ENCODE measurements at regions not wholly inside any gene's neighbourhood (a gene's known extent, or its start where the extent isn't known, plus 50 kb on each side); places are given as distances from the start of the nearest gene placed in this dataset.

GRCh38 chr3:43783987-43784639 lies 93.4 kb downstream of the ABHD5 start:
- no peak for DNase-seq (ENCODE audit: low read depth)

- no peak for DNase-seq (ENCODE audit: low read depth)
Measured at GRCh38 chr3:43784640-43785011, 93.9 kb downstream of the ABHD5 start.

GRCh38 chr3:43785551-43785950 lies 94.8 kb downstream of the ABHD5 start:
- no peak for DNase-seq (ENCODE audit: low read depth)

DNA sequence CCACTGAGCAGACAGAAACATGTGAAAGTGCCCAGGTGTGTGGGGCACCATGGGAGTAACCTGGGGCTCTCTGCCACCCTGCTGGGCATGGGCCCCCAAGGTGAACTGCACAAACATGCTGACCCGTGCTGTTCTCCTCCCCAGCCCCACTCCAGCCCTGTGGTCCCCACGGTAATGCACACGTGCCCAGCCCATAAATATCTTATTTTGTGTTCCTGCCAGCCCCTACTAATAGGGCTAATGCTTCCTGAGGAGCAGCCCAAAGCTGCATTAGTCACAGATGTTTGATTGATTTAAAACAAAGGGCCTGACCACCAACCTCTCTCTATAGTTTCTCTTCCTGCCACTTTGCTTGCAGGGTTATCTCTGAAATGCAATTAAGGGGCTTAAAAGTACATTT lies 95.4 kb downstream of the ABHD5 start:
- DNase-seq (ENCODE audit: low read depth) = no peak

DNA sequence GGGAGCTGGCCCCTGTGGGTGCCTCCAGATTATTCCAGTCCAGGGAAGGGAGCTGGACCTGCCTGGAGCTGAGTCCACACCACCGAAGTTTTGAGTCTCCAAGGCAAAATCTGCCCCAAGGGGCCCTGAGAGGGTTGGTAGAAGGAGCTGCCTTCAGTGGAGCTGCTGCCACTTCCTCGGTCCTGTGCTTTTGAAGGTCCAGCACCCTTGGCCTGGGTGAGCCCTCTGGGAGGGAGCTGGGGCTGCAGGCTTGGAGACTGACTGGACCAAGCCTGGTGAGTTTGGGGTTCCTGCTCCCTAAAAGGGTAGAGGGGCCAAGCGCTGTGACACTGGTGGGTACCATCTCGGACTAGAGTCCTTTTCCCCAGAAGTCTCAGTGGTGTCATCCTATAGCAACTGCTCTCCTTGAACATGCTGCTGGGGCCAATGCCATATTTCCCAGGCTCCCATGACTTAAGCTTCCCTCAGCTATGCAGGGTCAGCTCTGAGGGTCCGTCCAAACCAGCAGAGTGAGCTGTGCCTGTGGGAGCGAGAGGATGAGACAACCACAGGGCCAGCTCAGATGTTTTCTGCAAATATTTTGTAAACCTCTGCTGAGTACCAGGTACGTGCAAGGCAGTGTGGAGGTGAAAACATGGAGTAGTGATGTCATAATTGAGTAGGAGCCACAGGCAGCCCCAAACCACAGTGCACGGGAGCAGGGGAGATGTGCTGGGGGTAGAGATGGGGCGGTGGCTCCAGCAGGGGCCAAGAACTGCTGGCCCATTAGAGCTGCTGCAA lies 96.0 kb downstream of the ABHD5 start:
- no peak for DNase-seq (ENCODE audit: low read depth)

- no peak for DNase-seq (ENCODE audit: low read depth)
Measured at GRCh38 chr3:43787330-43787729, 96.6 kb downstream of the ABHD5 start.

- no peak for DNase-seq (ENCODE audit: low read depth)
Measured at GRCh38 chr3:43789028-43789427, 98.3 kb downstream of the ABHD5 start.

DNA sequence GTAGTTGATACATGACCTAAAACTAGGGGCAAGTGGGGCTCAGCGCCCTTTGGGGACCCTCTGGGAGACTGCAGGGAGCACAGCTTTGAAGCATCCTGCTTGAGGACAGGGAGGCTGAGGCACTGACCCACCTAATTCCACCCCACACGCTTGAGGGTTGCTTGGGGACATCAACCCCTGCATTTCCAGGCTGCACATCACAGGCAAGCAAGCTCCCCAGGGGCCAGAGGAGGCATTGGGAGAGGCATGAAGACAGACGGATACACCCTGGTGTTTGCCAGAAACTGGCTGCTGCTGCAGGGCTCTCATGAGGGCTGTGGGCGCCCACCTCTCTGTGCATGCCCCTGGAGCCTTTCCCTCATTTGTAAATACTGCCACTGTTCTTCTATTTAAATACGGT lies 99.3 kb downstream of the ABHD5 start:
- no peak for DNase-seq (ENCODE audit: low read depth)

GRCh38 chr3:43790476-43790875 lies 99.7 kb downstream of the ABHD5 start:
- DNase-seq (ENCODE audit: low read depth) = no peak

GRCh38 chr3:43791246-43791645 lies 100.5 kb downstream of the ABHD5 start:
- DNase-seq (ENCODE audit: low read depth) = no peak

- no peak for DNase-seq (ENCODE audit: low read depth)
Measured at GRCh38 chr3:43792904-43793303, 102.2 kb downstream of the ABHD5 start.

DNA sequence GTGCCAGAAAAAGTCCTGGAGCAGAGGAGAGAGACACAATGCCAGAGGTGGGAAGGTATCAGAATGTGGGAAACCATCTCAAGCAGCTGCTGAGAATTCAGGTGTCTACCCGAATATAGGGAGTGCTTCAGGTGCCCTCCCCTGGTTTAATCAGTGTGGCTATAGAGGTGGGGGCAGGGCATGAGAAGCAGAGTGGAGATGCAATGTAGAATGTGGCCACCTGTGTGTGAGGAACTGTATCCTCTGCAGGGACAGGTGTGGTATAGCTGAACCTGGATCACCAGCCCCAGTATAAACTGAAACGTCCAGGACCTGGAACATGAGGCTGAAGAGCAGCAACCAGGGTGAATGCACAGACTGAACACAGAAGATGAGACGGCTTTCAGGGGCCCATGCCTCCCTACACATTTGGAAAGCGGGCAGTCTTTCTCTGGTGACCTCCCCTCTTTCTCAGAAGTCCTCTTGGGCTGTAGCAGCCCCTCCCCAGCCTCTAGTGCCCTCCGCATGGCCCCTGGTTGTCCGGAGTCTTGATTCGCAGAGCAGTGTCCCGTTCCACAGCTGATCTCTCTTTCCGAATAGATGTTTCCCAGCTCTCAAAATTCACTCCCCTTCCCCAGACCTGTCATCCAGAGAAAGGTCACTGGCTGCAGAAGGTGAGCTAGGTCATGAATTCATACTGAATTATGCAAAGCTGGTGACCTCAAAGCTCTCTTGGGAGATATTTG lies 103.1 kb downstream of the ABHD5 start:
- DNase-seq (ENCODE audit: low read depth) = no peak

GRCh38 chr3:43794776-43795175 lies 104.0 kb downstream of the ABHD5 start:
- DNase-seq (ENCODE audit: low read depth) = peak; percentile 10

DNA sequence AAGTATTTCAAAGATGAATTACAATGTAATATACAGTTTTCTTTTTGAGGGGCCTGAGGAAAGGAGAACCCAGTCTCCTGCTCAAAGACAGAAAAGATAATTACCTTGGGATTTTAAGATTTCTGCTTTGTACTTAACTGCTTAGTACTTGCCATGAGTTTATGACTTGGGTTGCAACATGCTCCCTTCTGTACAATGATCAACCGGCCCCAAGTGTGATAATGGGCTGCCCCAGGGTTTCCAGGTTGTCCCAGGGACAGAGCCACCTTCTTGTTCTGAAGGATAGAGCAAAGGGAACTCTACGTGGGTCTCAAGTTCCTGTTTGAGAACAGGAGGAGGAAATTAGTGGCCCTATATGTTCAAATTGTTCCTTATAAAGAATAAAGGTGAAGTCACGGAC lies 104.8 kb downstream of the ABHD5 start:
- DNase-seq (ENCODE audit: low read depth) = no peak

DNA sequence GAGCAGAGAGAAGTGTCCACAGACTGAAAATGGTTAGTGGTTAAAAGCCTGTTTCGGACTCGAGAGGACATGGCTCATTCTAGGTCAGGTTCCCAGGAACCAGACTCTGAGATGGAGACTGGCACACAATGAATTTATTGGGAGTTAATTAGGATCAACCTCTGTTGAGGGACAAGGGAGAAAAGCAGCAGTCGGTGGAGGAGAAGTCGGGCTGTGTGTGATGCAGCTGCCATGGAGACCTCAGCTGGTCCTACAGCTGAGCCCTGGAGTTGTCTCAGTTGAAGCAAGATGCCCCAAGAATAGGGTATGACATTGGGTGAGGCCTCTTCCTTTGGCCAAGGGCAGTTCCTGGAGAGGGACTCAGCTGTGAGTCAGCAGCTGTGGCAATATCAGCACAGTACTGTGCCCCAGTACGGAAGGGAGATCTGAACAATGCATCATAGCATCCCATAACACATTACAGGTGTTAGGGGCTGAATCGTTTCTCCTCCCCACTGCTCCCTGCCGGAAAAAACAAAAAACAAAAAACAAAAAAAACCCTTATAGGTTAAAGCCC lies 105.4 kb downstream of the ABHD5 start:
- no peak for DNase-seq (ENCODE audit: low read depth)

GRCh38 chr3:43797794-43798193 lies 107.1 kb downstream of the ABHD5 start:
- no peak for DNase-seq (ENCODE audit: low read depth)

- DNase-seq (ENCODE audit: low read depth) = no peak
Measured at GRCh38 chr3:43810797-43811196, 120.1 kb downstream of the ABHD5 start.

- no peak for DNase-seq (ENCODE audit: low read depth)
Measured at GRCh38 chr3:43814461-43814860, 123.7 kb downstream of the ABHD5 start.

- DNase-seq (ENCODE audit: low read depth) = no peak
Measured at GRCh38 chr3:43816372-43816771, 125.6 kb downstream of the ABHD5 start.

- no peak for DNase-seq (ENCODE audit: low read depth)
Measured at GRCh38 chr3:43817064-43817463, 126.3 kb downstream of the ABHD5 start.

DNA sequence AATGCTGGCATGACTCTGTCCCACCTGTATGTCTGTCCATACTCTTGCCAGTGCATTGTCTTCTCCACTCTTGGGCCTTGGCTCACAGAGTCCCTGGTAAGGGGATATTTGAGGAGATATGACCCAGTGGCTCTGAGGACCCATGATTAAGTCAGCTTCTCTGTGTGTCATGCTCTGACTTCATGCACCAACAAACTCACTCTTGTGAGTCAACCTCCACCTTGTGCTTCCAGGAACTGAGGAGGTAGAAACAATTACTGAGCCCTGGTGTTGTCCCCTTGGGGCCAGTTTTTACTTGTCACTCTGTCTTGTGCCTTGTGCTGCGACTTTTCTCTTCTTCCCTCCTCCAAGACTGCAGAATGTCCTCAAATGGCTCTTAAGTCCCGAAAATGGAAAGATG lies 127.1 kb downstream of the ABHD5 start:
- DNase-seq (ENCODE audit: low read depth) = no peak

DNA sequence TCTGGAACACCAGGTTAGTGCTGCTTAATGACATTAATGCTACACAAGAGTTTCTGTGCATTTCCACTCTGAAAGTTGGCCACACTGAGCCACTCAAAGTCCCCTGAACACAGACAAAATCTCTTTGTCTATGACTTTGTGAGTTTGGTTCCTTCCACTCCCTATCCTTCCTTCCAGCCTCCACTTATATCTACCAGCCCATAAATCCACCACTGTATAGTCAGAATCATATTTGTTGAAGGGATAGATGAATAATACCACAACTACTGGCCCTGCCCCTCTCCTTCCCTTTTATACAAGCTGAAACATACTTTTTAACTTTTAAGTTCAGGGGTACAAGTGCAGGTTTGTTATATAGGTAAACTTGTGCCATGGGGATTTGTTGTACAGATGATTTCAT lies 127.5 kb downstream of the ABHD5 start:
- DNase-seq (ENCODE audit: low read depth) = no peak

Data from fibroblast of gingiva (primary cell).